NT2/D1 (cell line): ENCODE measurements at regions not wholly inside any gene's neighbourhood (a gene's known extent, or its start where the extent isn't known, plus 50 kb on each side); places are given as distances from the start of the nearest gene placed in this dataset.
"Not testable (repeated sequence)": the region's sequence is repeated elsewhere in the genome, so short reads cannot be mapped to it uniquely, and the experiment has no call there.

Experiments used
- SUZ12 ChIP-seq: IDR thresholded peaks from 2 replicates; pipeline ENCODE4 v1.6.1; 2011; ENCODE audit not compliant: insufficient read length, insufficient read depth; ENCODE audit errors: extremely low read depth
- YY1 ChIP-seq: IDR thresholded peaks from 2 replicates; pipeline ENCODE4 v1.6.1; 2011; ENCODE audit not compliant: insufficient read length, insufficient read depth
- ZNF274 ChIP-seq: IDR thresholded peaks from 2 replicates; pipeline ENCODE4 v1.6.1; 2011; ENCODE audit warnings: mild to moderate bottlenecking, low read depth, low read length

GRCh38 chr10:77722956-77723355, 85.3 kb upstream of the KCNMA1 start:
- not testable (repeated sequence) for TF ChIP-seq ZNF274, YY1, SUZ12
